ENCODE measurements at regions not wholly inside any gene's neighbourhood (a gene's known extent, or its start where the extent isn't known, plus 50 kb on each side); places are given as distances from the start of the nearest gene placed in this dataset.

- no peak for DNase-seq (ENCODE audit: low read depth)
These were observed 206.4 kb upstream of the CITED2 start for GRCh38 chr6:139580592-139581484.

- DNase-seq (ENCODE audit: low read depth): peak; percentile 81
These were observed 203.5 kb upstream of the CITED2 start for GRCh38 chr6:139577763-139578604.

- no peak for DNase-seq (ENCODE audit: low read depth)
These were observed 202.8 kb upstream of the CITED2 start for GRCh38 chr6:139577124-139577762.

- no peak for DNase-seq (ENCODE audit: low read depth)
These were observed 197.6 kb upstream of the CITED2 start for GRCh38 chr6:139572001-139572400.

GRCh38 chr6:139570166-139570565 is 195.7 kb upstream of the CITED2 start:
- DNase-seq (ENCODE audit: low read depth): no peak

- peak; percentile 70 for DNase-seq (ENCODE audit: low read depth)
These were observed 195.1 kb upstream of the CITED2 start for GRCh38 chr6:139569566-139569965.

- DNase-seq (ENCODE audit: low read depth): peak; percentile 83
These were observed 194.6 kb upstream of the CITED2 start for GRCh38 chr6:139568956-139569538.

GRCh38 chr6:139568151-139568955 is 193.9 kb upstream of the CITED2 start:
- peak; percentile 61 for DNase-seq (ENCODE audit: low read depth)

- peak; percentile 49 for DNase-seq (ENCODE audit: low read depth)
These were observed 192.6 kb upstream of the CITED2 start for GRCh38 chr6:139567095-139567494.

GRCh38 chr6:139565591-139565990 is 191.1 kb upstream of the CITED2 start:
- no peak for DNase-seq (ENCODE audit: low read depth)

GRCh38 chr6:139557547-139557946 is 183.1 kb upstream of the CITED2 start:
- DNase-seq (ENCODE audit: low read depth): no peak

- no peak for DNase-seq (ENCODE audit: low read depth)
These were observed 182.1 kb upstream of the CITED2 start for GRCh38 chr6:139556532-139556931.

GRCh38 chr6:139553916-139554315 is 179.5 kb upstream of the CITED2 start:
- DNase-seq (ENCODE audit: low read depth): no peak

GRCh38 chr6:139551376-139551775 is 176.9 kb upstream of the CITED2 start:
- DNase-seq (ENCODE audit: low read depth): no peak

GRCh38 chr6:139550361-139550760 is 175.9 kb upstream of the CITED2 start:
- DNase-seq (ENCODE audit: low read depth): no peak

GRCh38 chr6:139549561-139550070 is 175.2 kb upstream of the CITED2 start:
- DNase-seq (ENCODE audit: low read depth): no peak

- no peak for DNase-seq (ENCODE audit: low read depth)
These were observed 173.4 kb upstream of the CITED2 start for GRCh38 chr6:139547804-139548203.

- DNase-seq (ENCODE audit: low read depth): no peak
These were observed 172.8 kb upstream of the CITED2 start for GRCh38 chr6:139547122-139547776.

- DNase-seq (ENCODE audit: low read depth): no peak
These were observed 171.6 kb upstream of the CITED2 start for GRCh38 chr6:139546106-139546472.

Data from RPMI7951 (cell line).